ENCODE measurements at regions not wholly inside any gene's neighbourhood (a gene's known extent, or its start where the extent isn't known, plus 50 kb on each side); places are given as distances from the start of the nearest gene placed in this dataset.

DNA sequence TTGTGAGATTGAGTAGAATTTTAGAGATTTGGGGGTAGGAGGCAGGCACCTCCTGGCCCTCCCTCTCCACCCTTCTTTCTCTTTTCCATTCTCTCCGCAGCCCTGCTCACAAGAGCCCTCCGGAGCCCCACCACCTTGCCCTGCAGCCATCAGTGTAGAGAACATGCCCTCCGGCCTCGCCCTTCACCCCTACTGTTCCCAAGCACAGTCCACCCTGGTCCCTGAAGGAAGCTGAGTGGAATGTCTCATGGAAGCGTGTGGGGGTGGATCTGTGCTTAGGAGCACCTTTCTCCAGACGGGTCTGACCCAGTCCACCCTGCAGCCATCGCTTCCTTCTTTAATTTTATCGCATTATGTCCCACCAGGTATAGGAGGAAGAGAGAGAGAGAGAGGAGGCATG lies 267.1 kb downstream of the NSG2 start:
- TF ChIP-seq, protein P1, sequence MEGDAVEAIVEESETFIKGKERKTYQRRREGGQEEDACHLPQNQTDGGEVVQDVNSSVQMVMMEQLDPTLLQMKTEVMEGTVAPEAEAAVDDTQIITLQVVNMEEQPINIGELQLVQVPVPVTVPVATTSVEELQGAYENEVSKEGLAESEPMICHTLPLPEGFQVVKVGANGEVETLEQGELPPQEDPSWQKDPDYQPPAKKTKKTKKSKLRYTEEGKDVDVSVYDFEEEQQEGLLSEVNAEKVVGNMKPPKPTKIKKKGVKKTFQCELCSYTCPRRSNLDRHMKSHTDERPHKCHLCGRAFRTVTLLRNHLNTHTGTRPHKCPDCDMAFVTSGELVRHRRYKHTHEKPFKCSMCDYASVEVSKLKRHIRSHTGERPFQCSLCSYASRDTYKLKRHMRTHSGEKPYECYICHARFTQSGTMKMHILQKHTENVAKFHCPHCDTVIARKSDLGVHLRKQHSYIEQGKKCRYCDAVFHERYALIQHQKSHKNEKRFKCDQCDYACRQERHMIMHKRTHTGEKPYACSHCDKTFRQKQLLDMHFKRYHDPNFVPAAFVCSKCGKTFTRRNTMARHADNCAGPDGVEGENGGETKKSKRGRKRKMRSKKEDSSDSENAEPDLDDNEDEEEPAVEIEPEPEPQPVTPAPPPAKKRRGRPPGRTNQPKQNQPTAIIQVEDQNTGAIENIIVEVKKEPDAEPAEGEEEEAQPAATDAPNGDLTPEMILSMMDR (IDR thresholded peaks at IDR 0.05): no peak
- TF ChIP-seq, protein P2, sequence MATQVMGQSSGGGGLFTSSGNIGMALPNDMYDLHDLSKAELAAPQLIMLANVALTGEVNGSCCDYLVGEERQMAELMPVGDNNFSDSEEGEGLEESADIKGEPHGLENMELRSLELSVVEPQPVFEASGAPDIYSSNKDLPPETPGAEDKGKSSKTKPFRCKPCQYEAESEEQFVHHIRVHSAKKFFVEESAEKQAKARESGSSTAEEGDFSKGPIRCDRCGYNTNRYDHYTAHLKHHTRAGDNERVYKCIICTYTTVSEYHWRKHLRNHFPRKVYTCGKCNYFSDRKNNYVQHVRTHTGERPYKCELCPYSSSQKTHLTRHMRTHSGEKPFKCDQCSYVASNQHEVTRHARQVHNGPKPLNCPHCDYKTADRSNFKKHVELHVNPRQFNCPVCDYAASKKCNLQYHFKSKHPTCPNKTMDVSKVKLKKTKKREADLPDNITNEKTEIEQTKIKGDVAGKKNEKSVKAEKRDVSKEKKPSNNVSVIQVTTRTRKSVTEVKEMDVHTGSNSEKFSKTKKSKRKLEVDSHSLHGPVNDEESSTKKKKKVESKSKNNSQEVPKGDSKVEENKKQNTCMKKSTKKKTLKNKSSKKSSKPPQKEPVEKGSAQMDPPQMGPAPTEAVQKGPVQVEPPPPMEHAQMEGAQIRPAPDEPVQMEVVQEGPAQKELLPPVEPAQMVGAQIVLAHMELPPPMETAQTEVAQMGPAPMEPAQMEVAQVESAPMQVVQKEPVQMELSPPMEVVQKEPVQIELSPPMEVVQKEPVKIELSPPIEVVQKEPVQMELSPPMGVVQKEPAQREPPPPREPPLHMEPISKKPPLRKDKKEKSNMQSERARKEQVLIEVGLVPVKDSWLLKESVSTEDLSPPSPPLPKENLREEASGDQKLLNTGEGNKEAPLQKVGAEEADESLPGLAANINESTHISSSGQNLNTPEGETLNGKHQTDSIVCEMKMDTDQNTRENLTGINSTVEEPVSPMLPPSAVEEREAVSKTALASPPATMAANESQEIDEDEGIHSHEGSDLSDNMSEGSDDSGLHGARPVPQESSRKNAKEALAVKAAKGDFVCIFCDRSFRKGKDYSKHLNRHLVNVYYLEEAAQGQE (IDR thresholded peaks at IDR 0.05; ENCODE audit: insufficient read depth in 1 of 2, low read depth in 2 of 2, low read length in 1 of 2): no peak
- TF ChIP-seq POLR2AphosphoS5 (IDR thresholded peaks at IDR 0.05; ENCODE audit: low read depth, low read length) (no peak), SIN3A (IDR thresholded peaks at IDR 0.05; ENCODE audit: borderline replicate concordance, insufficient read depth, low read depth, low read length) (no peak), TCF7L2 (IDR thresholded peaks at IDR 0.05; ENCODE audit: low read depth, low read length) (no peak)

Data from Panc1 (cell line).